Erythroblast (primary cell): ENCODE measurements at regions not wholly inside any gene's neighbourhood (a gene's known extent, or its start where the extent isn't known, plus 50 kb on each side); places are given as distances from the start of the nearest gene placed in this dataset.

Source experiments
- GATA1 ChIP-seq: IDR thresholded peaks from 2 replicates; pipeline ENCODE4 v1.6.1; 2011; ENCODE audit warnings: low read depth, mild to moderate bottlenecking, control low read depth, low read length, moderate library complexity
- POLR2A ChIP-seq: IDR thresholded peaks from 2 replicates; pipeline ENCODE4 v1.6.1; 2011; ENCODE audit warnings: mild to moderate bottlenecking, low read length

DNA sequence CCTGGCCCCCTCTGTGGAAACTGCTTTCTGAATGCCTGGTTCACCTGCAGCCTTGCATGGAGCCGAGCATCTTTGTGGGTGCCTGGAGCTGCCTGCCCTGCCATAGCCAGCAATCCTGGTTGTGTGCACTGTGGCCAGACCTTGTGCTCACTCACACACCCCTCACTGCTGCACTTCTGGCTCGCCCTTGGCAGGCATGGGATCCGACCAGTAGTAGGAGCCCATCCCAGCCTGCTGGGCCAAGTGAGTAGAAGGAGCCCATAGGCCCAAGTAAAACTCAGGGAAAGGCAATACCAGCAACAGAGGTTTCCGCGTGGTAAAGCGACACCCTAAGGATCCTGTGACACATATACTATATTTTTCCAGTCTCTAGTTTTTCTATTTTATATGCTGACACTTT, 270.0 kb upstream of the NAV3 start:
- no peak for TF ChIP-seq POLR2A
- TF ChIP-seq GATA1 = no peak
